Liver (tissue), 3 donors: ENCODE measurements at regions not wholly inside any gene's neighbourhood (a gene's known extent, or its start where the extent isn't known, plus 50 kb on each side); places are given as distances from the start of the nearest gene placed in this dataset.

Source experiments
- EGR1 ChIP-seq, 2 donors: IDR thresholded peaks; 2 replicates each; pipeline ENCODE4 v1.6.1; 2016 to 2018; ENCODE audit warnings: antibody characterized with exemption in 2 of 2, low read depth in 2 of 2
- HNF4A ChIP-seq, 2 donors: conservative IDR thresholded peaks; 2 replicates each; pipeline ENCODE4 v1.6.1; 2016; ENCODE audit warnings: antibody characterized with exemption in 2 of 2, mild to moderate bottlenecking in 2 of 2
- HNF4G ChIP-seq: IDR thresholded peaks from 2 replicates; pipeline ENCODE4 v1.6.1; 2016; ENCODE audit warnings: antibody characterized with exemption
- RAD21 ChIP-seq, 2 donors: IDR thresholded peaks; 2 replicates each; pipeline ENCODE4 v1.6.1; 2016; ENCODE audit warnings: antibody characterized with exemption in 2 of 2, mild to moderate bottlenecking in 2 of 2
- SP1 ChIP-seq: IDR thresholded peaks from 2 replicates; pipeline ENCODE4 v1.6.1; 2018; ENCODE audit warnings: antibody characterized with exemption, mild to moderate bottlenecking
- TAF1 ChIP-seq: conservative IDR thresholded peaks from 2 replicates; pipeline ENCODE4 v1.6.1; 2016; ENCODE audit warnings: antibody characterized with exemption, mild to moderate bottlenecking
- YY1 ChIP-seq: IDR thresholded peaks from 2 replicates; pipeline ENCODE4 v1.6.1; 2016; ENCODE audit warnings: antibody characterized with exemption, mild to moderate bottlenecking
- TF ChIP-seq, protein P1 (sequence below): fragments of 150-350 bp; IDR thresholded peaks from 2 replicates; pipeline ENCODE4 v1.5.1; 2017; ENCODE audit warnings: improper control_type of control experiment, low read depth, low read length; ENCODE audit not compliant: missing input control
- TF ChIP-seq, protein P2 (sequence below): IDR thresholded peaks from 2 replicates; pipeline ENCODE4 v1.6.1; 2016; ENCODE audit warnings: antibody characterized with exemption, mild to moderate bottlenecking
- TF ChIP-seq, protein P3 (sequence below): IDR thresholded peaks from 2 replicates; pipeline ENCODE4 v1.6.1; 2016; ENCODE audit warnings: antibody characterized with exemption
- TF ChIP-seq, protein P4 (sequence below): IDR thresholded peaks from 2 replicates; pipeline ENCODE4 v1.6.1; 2016; ENCODE audit warnings: antibody characterized with exemption
- TF ChIP-seq, protein P5 (sequence below): IDR thresholded peaks from 2 replicates; pipeline ENCODE4 v1.6.1; 2016; ENCODE audit warnings: antibody characterized with exemption
- donor health status: healthy.
- donor health status: healthy.

DNA sequence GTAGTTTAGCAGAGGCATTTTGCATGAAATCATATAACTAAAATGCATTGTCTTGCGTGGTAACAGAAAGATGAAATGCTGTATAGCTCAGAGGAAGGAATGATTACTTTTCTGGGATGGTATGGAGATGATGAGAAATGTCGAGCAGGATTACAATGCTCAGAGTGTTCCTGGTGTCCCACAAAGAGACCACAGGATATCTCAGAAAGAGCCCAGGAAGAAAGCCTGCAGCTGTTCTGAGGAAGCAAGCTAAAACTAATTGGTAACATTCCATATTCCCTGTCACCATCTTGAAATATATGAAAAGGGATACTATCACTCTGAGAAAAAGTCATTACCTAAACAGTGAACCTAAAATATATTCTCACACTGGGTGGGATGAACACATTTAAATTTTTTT, 233.1 kb downstream of the POU4F1 start:
- TF ChIP-seq, protein P1, sequence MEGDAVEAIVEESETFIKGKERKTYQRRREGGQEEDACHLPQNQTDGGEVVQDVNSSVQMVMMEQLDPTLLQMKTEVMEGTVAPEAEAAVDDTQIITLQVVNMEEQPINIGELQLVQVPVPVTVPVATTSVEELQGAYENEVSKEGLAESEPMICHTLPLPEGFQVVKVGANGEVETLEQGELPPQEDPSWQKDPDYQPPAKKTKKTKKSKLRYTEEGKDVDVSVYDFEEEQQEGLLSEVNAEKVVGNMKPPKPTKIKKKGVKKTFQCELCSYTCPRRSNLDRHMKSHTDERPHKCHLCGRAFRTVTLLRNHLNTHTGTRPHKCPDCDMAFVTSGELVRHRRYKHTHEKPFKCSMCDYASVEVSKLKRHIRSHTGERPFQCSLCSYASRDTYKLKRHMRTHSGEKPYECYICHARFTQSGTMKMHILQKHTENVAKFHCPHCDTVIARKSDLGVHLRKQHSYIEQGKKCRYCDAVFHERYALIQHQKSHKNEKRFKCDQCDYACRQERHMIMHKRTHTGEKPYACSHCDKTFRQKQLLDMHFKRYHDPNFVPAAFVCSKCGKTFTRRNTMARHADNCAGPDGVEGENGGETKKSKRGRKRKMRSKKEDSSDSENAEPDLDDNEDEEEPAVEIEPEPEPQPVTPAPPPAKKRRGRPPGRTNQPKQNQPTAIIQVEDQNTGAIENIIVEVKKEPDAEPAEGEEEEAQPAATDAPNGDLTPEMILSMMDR, result no peak
- no peak for TF ChIP-seq HNF4G
- no peak for TF ChIP-seq HNF4A (conservative IDR thresholded peaks at IDR 0.05)
- no peak for TF ChIP-seq RAD21 (IDR thresholded peaks at IDR 0.05)
- TF ChIP-seq, protein P2, sequence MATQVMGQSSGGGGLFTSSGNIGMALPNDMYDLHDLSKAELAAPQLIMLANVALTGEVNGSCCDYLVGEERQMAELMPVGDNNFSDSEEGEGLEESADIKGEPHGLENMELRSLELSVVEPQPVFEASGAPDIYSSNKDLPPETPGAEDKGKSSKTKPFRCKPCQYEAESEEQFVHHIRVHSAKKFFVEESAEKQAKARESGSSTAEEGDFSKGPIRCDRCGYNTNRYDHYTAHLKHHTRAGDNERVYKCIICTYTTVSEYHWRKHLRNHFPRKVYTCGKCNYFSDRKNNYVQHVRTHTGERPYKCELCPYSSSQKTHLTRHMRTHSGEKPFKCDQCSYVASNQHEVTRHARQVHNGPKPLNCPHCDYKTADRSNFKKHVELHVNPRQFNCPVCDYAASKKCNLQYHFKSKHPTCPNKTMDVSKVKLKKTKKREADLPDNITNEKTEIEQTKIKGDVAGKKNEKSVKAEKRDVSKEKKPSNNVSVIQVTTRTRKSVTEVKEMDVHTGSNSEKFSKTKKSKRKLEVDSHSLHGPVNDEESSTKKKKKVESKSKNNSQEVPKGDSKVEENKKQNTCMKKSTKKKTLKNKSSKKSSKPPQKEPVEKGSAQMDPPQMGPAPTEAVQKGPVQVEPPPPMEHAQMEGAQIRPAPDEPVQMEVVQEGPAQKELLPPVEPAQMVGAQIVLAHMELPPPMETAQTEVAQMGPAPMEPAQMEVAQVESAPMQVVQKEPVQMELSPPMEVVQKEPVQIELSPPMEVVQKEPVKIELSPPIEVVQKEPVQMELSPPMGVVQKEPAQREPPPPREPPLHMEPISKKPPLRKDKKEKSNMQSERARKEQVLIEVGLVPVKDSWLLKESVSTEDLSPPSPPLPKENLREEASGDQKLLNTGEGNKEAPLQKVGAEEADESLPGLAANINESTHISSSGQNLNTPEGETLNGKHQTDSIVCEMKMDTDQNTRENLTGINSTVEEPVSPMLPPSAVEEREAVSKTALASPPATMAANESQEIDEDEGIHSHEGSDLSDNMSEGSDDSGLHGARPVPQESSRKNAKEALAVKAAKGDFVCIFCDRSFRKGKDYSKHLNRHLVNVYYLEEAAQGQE, result no peak
- TF ChIP-seq, protein P3, sequence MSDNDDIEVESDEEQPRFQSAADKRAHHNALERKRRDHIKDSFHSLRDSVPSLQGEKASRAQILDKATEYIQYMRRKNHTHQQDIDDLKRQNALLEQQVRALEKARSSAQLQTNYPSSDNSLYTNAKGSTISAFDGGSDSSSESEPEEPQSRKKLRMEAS, result no peak
- TF ChIP-seq YY1, result no peak
- TF ChIP-seq TAF1, result no peak
- TF ChIP-seq, protein P4, sequence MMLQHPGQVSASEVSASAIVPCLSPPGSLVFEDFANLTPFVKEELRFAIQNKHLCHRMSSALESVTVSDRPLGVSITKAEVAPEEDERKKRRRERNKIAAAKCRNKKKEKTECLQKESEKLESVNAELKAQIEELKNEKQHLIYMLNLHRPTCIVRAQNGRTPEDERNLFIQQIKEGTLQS, result no peak
- TF ChIP-seq, protein P5, sequence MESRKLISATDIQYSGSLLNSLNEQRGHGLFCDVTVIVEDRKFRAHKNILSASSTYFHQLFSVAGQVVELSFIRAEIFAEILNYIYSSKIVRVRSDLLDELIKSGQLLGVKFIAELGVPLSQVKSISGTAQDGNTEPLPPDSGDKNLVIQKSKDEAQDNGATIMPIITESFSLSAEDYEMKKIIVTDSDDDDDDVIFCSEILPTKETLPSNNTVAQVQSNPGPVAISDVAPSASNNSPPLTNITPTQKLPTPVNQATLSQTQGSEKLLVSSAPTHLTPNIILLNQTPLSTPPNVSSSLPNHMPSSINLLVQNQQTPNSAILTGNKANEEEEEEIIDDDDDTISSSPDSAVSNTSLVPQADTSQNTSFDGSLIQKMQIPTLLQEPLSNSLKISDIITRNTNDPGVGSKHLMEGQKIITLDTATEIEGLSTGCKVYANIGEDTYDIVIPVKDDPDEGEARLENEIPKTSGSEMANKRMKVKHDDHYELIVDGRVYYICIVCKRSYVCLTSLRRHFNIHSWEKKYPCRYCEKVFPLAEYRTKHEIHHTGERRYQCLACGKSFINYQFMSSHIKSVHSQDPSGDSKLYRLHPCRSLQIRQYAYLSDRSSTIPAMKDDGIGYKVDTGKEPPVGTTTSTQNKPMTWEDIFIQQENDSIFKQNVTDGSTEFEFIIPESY, result no peak
- TF ChIP-seq SP1, result no peak
- no peak for TF ChIP-seq EGR1 (IDR thresholded peaks at IDR 0.05; ENCODE audit: low read depth in 2 of 2)
